ENCODE measurements at regions not wholly inside any gene's neighbourhood (a gene's known extent, or its start where the extent isn't known, plus 50 kb on each side); places are given as distances from the start of the nearest gene placed in this dataset.

DNA sequence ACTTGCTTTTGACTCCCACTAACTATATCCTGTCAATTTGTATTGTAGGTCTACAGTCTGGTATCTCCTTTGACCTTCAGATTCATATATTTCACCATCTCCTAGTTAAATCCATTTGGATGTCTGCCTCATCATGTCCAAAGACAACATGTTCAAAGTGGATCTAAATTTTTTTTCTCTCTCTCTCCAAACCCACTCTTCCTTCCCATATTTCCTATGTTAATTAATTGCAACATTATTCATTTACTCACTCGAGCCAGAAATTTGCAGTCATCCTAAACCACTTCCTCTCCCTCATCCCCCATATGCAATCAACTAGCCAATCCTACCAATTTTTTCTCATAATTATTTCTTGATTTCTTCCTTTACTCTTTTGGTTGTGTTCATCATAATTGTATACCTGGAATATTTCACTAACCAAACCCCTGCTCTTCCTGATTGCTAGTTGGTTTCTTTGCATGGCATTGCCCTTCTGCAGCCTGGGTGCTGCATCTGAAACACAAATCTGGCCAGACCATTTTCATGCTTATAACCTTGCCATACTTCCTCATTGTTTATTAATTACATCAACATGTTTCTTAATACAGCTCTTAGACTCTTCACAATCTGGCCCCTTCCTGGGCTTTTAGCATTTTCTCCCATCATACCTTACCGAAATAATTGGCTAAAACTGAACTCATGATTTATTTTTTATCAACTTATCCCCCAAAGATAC, 442.2 kb downstream of the ADAMTS20 start:
- Histone ChIP-seq H3K4me3 (no peak overlapping the region), H3K36me3 (ENCODE audit: insufficient read depth, low read length) (no peaks in the 10 kb centered on the region), H3K9ac (ENCODE audit: insufficient read length) (no peak overlapping the region), H3K9me3 (ENCODE audit: low read depth, low read length) (no peaks in the 10 kb centered on the region), H3K27ac (no peak overlapping the region)
- no peak for TF ChIP-seq FOXP2 (optimal IDR thresholded peaks at IDR 0.05; ENCODE audit: control extremely low read depth, extremely low read length, insufficient read depth)
- TF ChIP-seq EZH2 (IDR thresholded peaks at IDR 0.05) = no peak
- TF ChIP-seq POLR2AphosphoS5 (IDR thresholded peaks at IDR 0.05; ENCODE audit: borderline replicate concordance, low read depth, low read length) = no peak
- no peak for DNase-seq (ENCODE audit: low read depth, low spot score)

DNA sequence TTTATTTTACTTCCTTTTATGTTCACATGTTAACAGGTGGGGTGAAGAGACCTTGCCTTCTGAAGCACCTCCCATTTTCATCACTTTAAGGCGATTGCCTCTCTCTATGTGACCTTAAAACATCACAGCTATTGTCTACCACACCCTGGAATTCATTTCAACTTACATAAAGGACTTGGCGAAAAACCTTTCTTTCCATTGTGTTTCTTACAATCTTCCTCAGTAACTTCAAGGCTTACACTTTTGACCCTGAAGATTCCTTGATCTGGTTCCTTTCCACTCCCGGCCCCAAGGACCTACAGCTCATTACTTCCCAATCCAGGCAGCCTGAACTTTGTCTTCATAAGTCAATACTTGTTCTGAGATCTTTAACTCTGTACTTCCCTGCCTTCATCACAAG, 443.3 kb downstream of the ADAMTS20 start:
- TF ChIP-seq EZH2 (IDR thresholded peaks at IDR 0.05) = no peak
- TF ChIP-seq FOXP2 (optimal IDR thresholded peaks at IDR 0.05; ENCODE audit: control extremely low read depth, extremely low read length, insufficient read depth) = no peak
- no peak for TF ChIP-seq POLR2AphosphoS5 (IDR thresholded peaks at IDR 0.05; ENCODE audit: borderline replicate concordance, low read depth, low read length)
- no peak for DNase-seq (ENCODE audit: low read depth, low spot score)
- H3K4me3 ChIP-seq = no peak overlapping the region
- no peak overlapping the region for H3K9ac ChIP-seq (ENCODE audit: insufficient read length)
- H3K36me3 ChIP-seq (ENCODE audit: insufficient read depth, low read length) = no peaks in the 10 kb centered on the region
- no peak overlapping the region for H3K27ac ChIP-seq
- H3K9me3 ChIP-seq (ENCODE audit: low read depth, low read length) = no peaks in the 10 kb centered on the region

- Histone ChIP-seq H3K9me3 (ENCODE audit: low read depth, low read length) (no peaks in the 10 kb centered on the region), H3K27ac (no peak overlapping the region), H3K4me3 (no peak overlapping the region), H3K9ac (ENCODE audit: insufficient read length) (no peak overlapping the region), H3K36me3 (ENCODE audit: insufficient read depth, low read length) (no peaks in the 10 kb centered on the region)
- TF ChIP-seq EZH2 (IDR thresholded peaks at IDR 0.05) (no peak), POLR2AphosphoS5 (IDR thresholded peaks at IDR 0.05; ENCODE audit: borderline replicate concordance, low read depth, low read length) (no peak), FOXP2 (optimal IDR thresholded peaks at IDR 0.05; ENCODE audit: control extremely low read depth, extremely low read length, insufficient read depth) (no peak)
- DNase-seq (ENCODE audit: low read depth, low spot score) = no peak
Measured at GRCh38 chr12:43107026-43107775, 444.8 kb downstream of the ADAMTS20 start.

- H3K27ac ChIP-seq = no peak overlapping the region
- no peak overlapping the region for H3K9ac ChIP-seq (ENCODE audit: insufficient read length)
- TF ChIP-seq EZH2 (IDR thresholded peaks at IDR 0.05) (no peak), FOXP2 (optimal IDR thresholded peaks at IDR 0.05; ENCODE audit: control extremely low read depth, extremely low read length, insufficient read depth) (no peak), POLR2AphosphoS5 (IDR thresholded peaks at IDR 0.05; ENCODE audit: borderline replicate concordance, low read depth, low read length) (no peak)
- no peaks in the 10 kb centered on the region for H3K9me3 ChIP-seq (ENCODE audit: low read depth, low read length)
- no peak overlapping the region for H3K4me3 ChIP-seq
- no peaks in the 10 kb centered on the region for H3K36me3 ChIP-seq (ENCODE audit: insufficient read depth, low read length)
- no peak for DNase-seq (ENCODE audit: low read depth, low spot score)
Measured at GRCh38 chr12:43106355-43106754, 445.6 kb downstream of the ADAMTS20 start.

GRCh38 chr12:43105426-43105981, 446.5 kb downstream of the ADAMTS20 start:
- no peak for DNase-seq (ENCODE audit: low read depth, low spot score)
- Histone ChIP-seq H3K9me3 (ENCODE audit: low read depth, low read length) (no peaks in the 10 kb centered on the region), H3K4me3 (no peak overlapping the region), H3K27ac (no peak overlapping the region), H3K9ac (ENCODE audit: insufficient read length) (no peak overlapping the region), H3K36me3 (ENCODE audit: insufficient read depth, low read length) (no peaks in the 10 kb centered on the region)
- TF ChIP-seq FOXP2 (optimal IDR thresholded peaks at IDR 0.05; ENCODE audit: control extremely low read depth, extremely low read length, insufficient read depth) (no peak), EZH2 (IDR thresholded peaks at IDR 0.05) (no peak), POLR2AphosphoS5 (IDR thresholded peaks at IDR 0.05; ENCODE audit: borderline replicate concordance, low read depth, low read length) (no peak)

- DNase-seq (ENCODE audit: low read depth, low spot score) = no peak
- TF ChIP-seq POLR2AphosphoS5 (IDR thresholded peaks at IDR 0.05; ENCODE audit: borderline replicate concordance, low read depth, low read length) (no peak), EZH2 (IDR thresholded peaks at IDR 0.05) (no peak), FOXP2 (optimal IDR thresholded peaks at IDR 0.05; ENCODE audit: control extremely low read depth, extremely low read length, insufficient read depth) (no peak)
- no peak overlapping the region for H3K4me3 ChIP-seq
- H3K27ac ChIP-seq = no peak overlapping the region
- H3K9ac ChIP-seq (ENCODE audit: insufficient read length) = no peak overlapping the region
- H3K36me3 ChIP-seq (ENCODE audit: insufficient read depth, low read length) = no peaks in the 10 kb centered on the region
- H3K9me3 ChIP-seq (ENCODE audit: low read depth, low read length) = no peaks in the 10 kb centered on the region
Measured at GRCh38 chr12:43104494-43104893, 447.5 kb downstream of the ADAMTS20 start.

GRCh38 chr12:43103866-43104265, 448.1 kb downstream of the ADAMTS20 start:
- no peak overlapping the region for H3K27ac ChIP-seq
- no peaks in the 10 kb centered on the region for H3K36me3 ChIP-seq (ENCODE audit: insufficient read depth, low read length)
- no peak for TF ChIP-seq EZH2 (IDR thresholded peaks at IDR 0.05)
- TF ChIP-seq POLR2AphosphoS5 (IDR thresholded peaks at IDR 0.05; ENCODE audit: borderline replicate concordance, low read depth, low read length) = no peak
- TF ChIP-seq FOXP2 (optimal IDR thresholded peaks at IDR 0.05; ENCODE audit: control extremely low read depth, extremely low read length, insufficient read depth) = no peak
- H3K9ac ChIP-seq (ENCODE audit: insufficient read length) = no peak overlapping the region
- H3K4me3 ChIP-seq = no peak overlapping the region
- DNase-seq (ENCODE audit: low read depth, low spot score) = no peak
- no peaks in the 10 kb centered on the region for H3K9me3 ChIP-seq (ENCODE audit: low read depth, low read length)

GRCh38 chr12:43102546-43103264, 449.3 kb downstream of the ADAMTS20 start:
- Histone ChIP-seq H3K27ac (no peak overlapping the region), H3K9ac (ENCODE audit: insufficient read length) (no peak overlapping the region), H3K36me3 (ENCODE audit: insufficient read depth, low read length) (no peaks in the 10 kb centered on the region), H3K4me3 (no peak overlapping the region), H3K9me3 (ENCODE audit: low read depth, low read length) (no peaks in the 10 kb centered on the region)
- no peak for TF ChIP-seq FOXP2 (optimal IDR thresholded peaks at IDR 0.05; ENCODE audit: control extremely low read depth, extremely low read length, insufficient read depth)
- no peak for TF ChIP-seq EZH2 (IDR thresholded peaks at IDR 0.05)
- TF ChIP-seq POLR2AphosphoS5 (IDR thresholded peaks at IDR 0.05; ENCODE audit: borderline replicate concordance, low read depth, low read length) = no peak
- DNase-seq (ENCODE audit: low read depth, low spot score) = no peak

All from SK-N-MC (cell line).